Suprapubic skin (tissue), 4 donors: ENCODE measurements at regions not wholly inside any gene's neighbourhood (a gene's known extent, or its start where the extent isn't known, plus 50 kb on each side); places are given as distances from the start of the nearest gene placed in this dataset.

ENCODE experiments used
- CTCF ChIP-seq, 2 donors: fragments of 200-600 bp in 1 of 2; fragments of 450-650 bp in 1 of 2; sonication (generic) in 1 of 2; IDR thresholded peaks; one replicate each; pipeline ENCODE4 v1.5.1; 2016 to 2019; ENCODE audit warnings: antibody characterized with exemption in 2 of 2, mild to moderate bottlenecking in 1 of 2, moderate library complexity in 1 of 2
- EP300 ChIP-seq: sonication (generic); formaldehyde crosslinking; IDR thresholded peaks from one replicate; pipeline ENCODE4 v1.6.1; 2017; ENCODE audit warnings: antibody characterized with exemption
- POLR2AphosphoS5 ChIP-seq, 3 donors: sonication (generic); formaldehyde crosslinking; IDR thresholded peaks; one replicate each; pipeline ENCODE4 v1.6.1; 2017; ENCODE audit warnings: antibody characterized with exemption in 3 of 3

DNA sequence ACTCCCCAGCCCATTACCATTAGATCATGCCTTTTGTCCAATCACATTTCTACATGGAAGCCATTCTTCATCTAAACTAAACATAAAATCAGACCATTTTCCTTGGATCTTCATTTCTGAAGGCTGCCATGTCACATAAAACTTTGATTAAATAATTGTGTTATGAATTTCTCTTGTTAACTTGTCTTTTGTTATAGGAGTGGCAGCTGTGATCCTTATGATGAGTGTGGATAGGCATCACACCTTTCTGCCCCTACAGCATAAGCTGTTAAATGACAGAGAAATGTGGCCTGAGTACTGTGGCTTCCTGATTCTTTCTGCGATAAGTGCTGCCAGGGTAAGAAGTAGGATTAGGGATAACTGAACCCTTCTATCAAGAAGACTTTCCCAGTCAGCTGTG lies 247.1 kb upstream of the MOCS1 start:
- no peak for TF ChIP-seq CTCF (IDR thresholded peaks at IDR 0.05)
- TF ChIP-seq POLR2AphosphoS5 (IDR thresholded peaks at IDR 0.05) = no peak
- TF ChIP-seq EP300 = no peak
